Common myeloid progenitor, CD34-positive (primary cell): ENCODE measurements at regions not wholly inside any gene's neighbourhood (a gene's known extent, or its start where the extent isn't known, plus 50 kb on each side); places are given as distances from the start of the nearest gene placed in this dataset.

Experiments used
- CTCF ChIA-PET: fragments of 350-600 bp; sonication (Branson Sonifier 250); formaldehyde crosslinking; loops from one replicate; lab custom pipeline; 2021; ENCODE audit warnings: antibody characterized with exemption; lab: Charles Lee
- POLR2A ChIA-PET: fragments of 350-600 bp; sonication (Branson Sonifier 250); formaldehyde crosslinking; loops from one replicate; lab custom pipeline; 2021; ENCODE audit warnings: antibody characterized with exemption; lab: Charles Lee
- DNase-seq, 3 donors: peaks; one replicate each; pipeline versions ENCODE4 v3.0.0 to v3.0.0-alpha.2; 2013
- H3K27ac ChIP-seq, 2 experiments: 1 replicate in 1 of 2; 2 replicates in 1 of 2; pipeline ENCODE4 v1.7.0; 2013; ENCODE audit warnings: inconsistent platforms in 2 of 2, low read length in 2 of 2, mild to moderate bottlenecking in 2 of 2, low read depth in 1 of 2, moderate library complexity in 1 of 2; ENCODE audit not compliant: severe bottlenecking in 2 of 2, insufficient read depth in 1 of 2, poor library complexity in 1 of 2
- H3K27me3 ChIP-seq, 5 experiments: replicated peaks in 2 of 5; 1 replicate in 3 of 5; 2 replicates in 2 of 5; pipeline versions ENCODE4 v1.6.1 to v1.7.0; 2013; ENCODE audit warnings: low read length in 4 of 5, mild to moderate bottlenecking in 2 of 5, moderate library complexity in 2 of 5, inconsistent platforms in 1 of 5; ENCODE audit not compliant: insufficient read depth in 5 of 5, control insufficient read depth in 4 of 5
- H3K36me3 ChIP-seq, 4 experiments: 1 replicate in 2 of 4; 2 replicates in 2 of 4; pipeline versions ENCODE4 v1.6.1 to v1.7.0; 2013; ENCODE audit warnings: low read length in 3 of 4, control low read depth in 1 of 4, mild to moderate bottlenecking in 1 of 4; ENCODE audit not compliant: control insufficient read depth in 4 of 4, insufficient read depth in 4 of 4
- H3K4me1 ChIP-seq, 4 experiments: 1 replicate in 3 of 4; 2 replicates in 1 of 4; pipeline versions ENCODE4 v1.6.1 to v1.7.1; 2013; ENCODE audit warnings: low read length in 3 of 4, mild to moderate bottlenecking in 3 of 4, control low read depth in 1 of 4, inconsistent platforms in 1 of 4, moderate library complexity in 1 of 4; ENCODE audit not compliant: control insufficient read depth in 4 of 4, insufficient read depth in 4 of 4; ENCODE audit errors: control extremely low read depth in 1 of 4
- H3K4me3 ChIP-seq, 7 experiments: 1 replicate in 4 of 7; 2 replicates in 3 of 7; pipeline versions ENCODE4 v1.5.1 to v1.7.0; 2013; ENCODE audit warnings: mild to moderate bottlenecking in 7 of 7, low read length in 6 of 7, moderate library complexity in 6 of 7, inconsistent platforms in 2 of 7, low read depth in 2 of 7, control low read depth in 1 of 7; ENCODE audit not compliant: insufficient read depth in 4 of 7, control insufficient read depth in 1 of 7; ENCODE audit errors: extremely low read depth in 1 of 7
- H3K9me3 ChIP-seq, 5 experiments: 1 replicate in 4 of 5; 2 replicates in 1 of 5; pipeline versions ENCODE4 v1.6.1 to v1.7.1; 2013; ENCODE audit warnings: low read length in 4 of 5, mild to moderate bottlenecking in 2 of 5, inconsistent platforms in 1 of 5, low read depth in 1 of 5, moderate library complexity in 1 of 5; ENCODE audit not compliant: control insufficient read depth in 4 of 5, insufficient read depth in 2 of 5; ENCODE audit errors: control extremely low read depth in 1 of 5
- WGBS: methylation state at CpG from one replicate; pipeline ENCODE4 v1.1.5; 2013; ENCODE audit not compliant: insufficient coverage; 5-methylcytosine and 5-hydroxymethylcytosine counted together

GRCh38 chr4:119731778-119732177 lies 103.2 kb upstream of the PDE5A start:
- H3K9me3 ChIP-seq, result peaks cover 0 to 1% (median 0%) of the 10 kb centered on the region in 5 experiments
- 100% methylated on average over 3 of the region's 5 CpGs for WGBS
- no peaks in the 10 kb centered on the region for H3K4me1 ChIP-seq
- H3K27me3 ChIP-seq, result peaks cover 0 to 2% (median 0%) of the 10 kb centered on the region in 5 experiments
- POLR2A ChIA-PET, result no interaction called here
- CTCF ChIA-PET, result no interaction called here
- no peak overlapping the region for H3K4me3 ChIP-seq
- no peak for DNase-seq
- no peak overlapping the region for H3K27ac ChIP-seq
- no peaks in the 10 kb centered on the region for H3K36me3 ChIP-seq

- ChIA-PET CTCF (no interaction called here), POLR2A (no interaction called here)
- H3K9me3 ChIP-seq, result peaks cover 0 to 1% (median 0%) of the 10 kb centered on the region in 5 experiments
- no peak for DNase-seq
- 100% methylated on average over 3 of the region's 3 CpGs for WGBS
- H3K36me3 ChIP-seq, result no peaks in the 10 kb centered on the region
- no peak overlapping the region for H3K27ac ChIP-seq
- H3K4me3 ChIP-seq, result no peak overlapping the region
- no peaks in the 10 kb centered on the region for H3K4me1 ChIP-seq
- H3K27me3 ChIP-seq, result peaks cover 0 to 2% (median 0%) of the 10 kb centered on the region in 5 experiments
Observed at GRCh38 chr4:119731146-119731742, 102.6 kb upstream of the PDE5A start.

GRCh38 chr4:119730671-119730950 lies 102.0 kb upstream of the PDE5A start:
- H3K9me3 ChIP-seq, result peaks cover 0 to 1% (median 0%) of the 10 kb centered on the region in 5 experiments
- no peaks in the 10 kb centered on the region for H3K4me1 ChIP-seq
- H3K36me3 ChIP-seq, result no peaks in the 10 kb centered on the region
- DNase-seq, result no peak
- CTCF ChIA-PET, result no interaction called here
- WGBS, result no CpG with 5 or more reads among the region's 1 CpG
- POLR2A ChIA-PET, result no interaction called here
- no peak overlapping the region for H3K27ac ChIP-seq
- H3K27me3 ChIP-seq, result no peaks in the 10 kb centered on the region
- H3K4me3 ChIP-seq, result no peak overlapping the region

- WGBS, result 92% methylated on average over 2 of the region's 6 CpGs
- POLR2A ChIA-PET, result no interaction called here
- H3K4me3 ChIP-seq, result no peak overlapping the region
Observed at GRCh38 chr4:119729835-119730670, 101.4 kb upstream of the PDE5A start.

GRCh38 chr4:119728692-119729593 lies 100.3 kb upstream of the PDE5A start:
- H3K4me1 ChIP-seq, result no peaks in the 10 kb centered on the region
- H3K4me3 ChIP-seq, result no peak overlapping the region
- POLR2A ChIA-PET, result no interaction called here
- CTCF ChIA-PET, result no interaction called here
- peaks cover 0 to 1% (median 0%) of the 10 kb centered on the region in 5 experiments for H3K9me3 ChIP-seq
- 100% methylated on average over 1 of the region's 2 CpGs for WGBS
- no peaks in the 10 kb centered on the region for H3K36me3 ChIP-seq
- H3K27ac ChIP-seq, result no peak overlapping the region
- H3K27me3 ChIP-seq, result no peaks in the 10 kb centered on the region
- no peak for DNase-seq

More at GRCh38 chr4:119729835-119730670, 101.4 kb upstream of the PDE5A start:
- Histone ChIP-seq H3K27me3 (no peaks in the 10 kb centered on the region), H3K27ac (no peak overlapping the region), H3K36me3 (no peaks in the 10 kb centered on the region), H3K9me3 (peaks cover 0 to 1% (median 0%) of the 10 kb centered on the region in 5 experiments), H3K4me1 (no peaks in the 10 kb centered on the region)
- CTCF ChIA-PET, result no interaction called here
- no peak for DNase-seq

- no peaks in the 10 kb centered on the region for H3K27me3 ChIP-seq
- no peaks in the 10 kb centered on the region for H3K4me1 ChIP-seq
- H3K36me3 ChIP-seq, result no peaks in the 10 kb centered on the region
- H3K9me3 ChIP-seq, result peaks cover 0 to 1% (median 0%) of the 10 kb centered on the region in 5 experiments
- WGBS, result 100% methylated on average over 1 of the region's 1 CpG
- H3K4me3 ChIP-seq, result no peak overlapping the region
- POLR2A ChIA-PET, result no interaction called here
- CTCF ChIA-PET, result no interaction called here
- no peak for DNase-seq
- no peak overlapping the region for H3K27ac ChIP-seq
Observed at GRCh38 chr4:119728185-119728584, 99.6 kb upstream of the PDE5A start.
